GM10248 (cell line): ENCODE measurements at regions not wholly inside any gene's neighbourhood (a gene's known extent, or its start where the extent isn't known, plus 50 kb on each side); places are given as distances from the start of the nearest gene placed in this dataset.

Experiments
- CTCF ChIA-PET: fragments of 300-600 bp; sonication (Branson Sonifier 250); formaldehyde crosslinking; extraction: SDS; loops from one replicate; lab custom pipeline; 2021; ENCODE audit warnings: antibody characterized with exemption; lab: Yijun Ruan, JAX
- POLR2A ChIA-PET: fragments of 350-650 bp; sonication (Branson Sonifier 250); formaldehyde crosslinking; extraction: SDS; loops from one replicate; lab custom pipeline; 2020; ENCODE audit warnings: antibody characterized with exemption; lab: Yijun Ruan, JAX
- DNase-seq: peaks from one replicate; pipeline ENCODE4 v3.0.0; 2012; ENCODE audit errors: extremely low spot score
- TF ChIP-seq, protein P1 (sequence below): IDR thresholded peaks from 2 replicates; pipeline ENCODE4 v1.5.1; 2012; ENCODE audit warnings: mild to moderate bottlenecking, low read depth; ENCODE audit errors: extremely low read depth, missing control alignments, control extremely low read depth

DNA sequence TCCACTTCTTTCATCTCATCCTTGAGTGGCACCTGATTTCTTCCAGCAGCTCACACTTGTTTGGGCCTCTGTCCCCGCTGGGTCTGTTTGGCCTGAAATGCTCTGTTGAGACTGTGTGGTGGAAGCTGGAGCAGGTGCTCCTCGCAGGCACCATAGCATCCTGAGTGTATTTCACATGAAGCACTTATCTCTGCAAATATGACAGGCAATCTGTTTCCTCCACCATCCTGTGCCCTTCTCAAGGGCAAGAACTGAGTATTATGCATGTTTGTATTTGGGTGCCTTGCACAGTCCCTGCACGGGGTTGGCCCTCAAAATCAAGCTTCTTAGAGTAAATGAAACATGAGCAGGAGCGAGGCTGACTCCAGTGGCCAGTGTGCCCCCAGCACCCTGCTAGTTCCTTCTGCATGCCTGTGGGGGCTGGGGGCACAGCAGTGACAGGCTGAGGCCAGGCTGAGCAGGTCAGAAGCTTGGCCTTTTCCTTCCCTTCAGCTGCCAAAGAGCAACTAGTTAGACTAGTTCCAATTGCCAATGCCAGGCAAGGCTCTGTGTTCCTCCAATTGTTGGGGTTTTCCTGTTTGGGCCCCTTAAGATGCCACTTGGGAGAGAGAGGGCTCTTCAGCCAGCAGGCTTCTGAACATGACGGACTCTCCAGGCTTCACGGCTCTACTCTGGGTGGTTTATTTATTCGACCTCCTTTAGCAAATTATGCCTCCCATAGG is 129.6 kb upstream of the ATP1A1 start:
- ChIA-PET CTCF (interaction anchor here (1.1 to 1.8 kb wide), 3 partner anchors 12 to 23 kb away, joined by 3 to 4 read pairs (median 4); no protein-coding TSS in a partner anchor), POLR2A (no interaction called here)
- TF ChIP-seq, protein P1, sequence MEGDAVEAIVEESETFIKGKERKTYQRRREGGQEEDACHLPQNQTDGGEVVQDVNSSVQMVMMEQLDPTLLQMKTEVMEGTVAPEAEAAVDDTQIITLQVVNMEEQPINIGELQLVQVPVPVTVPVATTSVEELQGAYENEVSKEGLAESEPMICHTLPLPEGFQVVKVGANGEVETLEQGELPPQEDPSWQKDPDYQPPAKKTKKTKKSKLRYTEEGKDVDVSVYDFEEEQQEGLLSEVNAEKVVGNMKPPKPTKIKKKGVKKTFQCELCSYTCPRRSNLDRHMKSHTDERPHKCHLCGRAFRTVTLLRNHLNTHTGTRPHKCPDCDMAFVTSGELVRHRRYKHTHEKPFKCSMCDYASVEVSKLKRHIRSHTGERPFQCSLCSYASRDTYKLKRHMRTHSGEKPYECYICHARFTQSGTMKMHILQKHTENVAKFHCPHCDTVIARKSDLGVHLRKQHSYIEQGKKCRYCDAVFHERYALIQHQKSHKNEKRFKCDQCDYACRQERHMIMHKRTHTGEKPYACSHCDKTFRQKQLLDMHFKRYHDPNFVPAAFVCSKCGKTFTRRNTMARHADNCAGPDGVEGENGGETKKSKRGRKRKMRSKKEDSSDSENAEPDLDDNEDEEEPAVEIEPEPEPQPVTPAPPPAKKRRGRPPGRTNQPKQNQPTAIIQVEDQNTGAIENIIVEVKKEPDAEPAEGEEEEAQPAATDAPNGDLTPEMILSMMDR = no peak

DNA sequence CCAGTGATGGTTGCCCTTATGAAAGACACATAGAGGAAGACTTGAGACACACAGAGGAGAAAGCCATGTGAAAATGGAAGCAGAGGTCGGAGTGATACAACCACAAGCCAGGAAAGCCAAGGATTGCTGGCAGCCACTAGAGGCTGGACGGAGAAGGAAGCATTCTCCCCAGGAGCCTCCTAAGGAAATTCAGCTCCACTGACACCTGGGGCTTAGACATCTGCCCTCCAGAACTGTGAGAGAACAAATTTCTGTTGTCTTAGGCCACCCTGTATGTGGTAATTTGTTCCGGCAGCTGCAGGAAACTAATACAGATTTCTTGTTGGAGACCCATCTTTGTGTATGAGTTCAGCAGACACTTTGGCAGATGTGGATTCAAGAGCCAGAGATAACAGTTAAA is 126.9 kb upstream of the ATP1A1 start:
- TF ChIP-seq, protein P1 = no peak
- ChIA-PET POLR2A (no interaction called here), CTCF (no interaction called here)
- no peak for DNase-seq

More for the DNA sequence above, 129.6 kb upstream of the ATP1A1 start:
- DNase-seq = no peak

GRCh38 chr1:116252271-116252670 is 120.8 kb upstream of the ATP1A1 start:
- TF ChIP-seq, protein P1 = no peak

GRCh38 chr1:116252785-116253184 is 120.3 kb upstream of the ATP1A1 start:
- CTCF ChIA-PET = no interaction called here
- no peak for DNase-seq

More at GRCh38 chr1:116252271-116252670, 120.8 kb upstream of the ATP1A1 start:
- DNase-seq = no peak
- CTCF ChIA-PET = no interaction called here
- POLR2A ChIA-PET = no interaction called here

DNA sequence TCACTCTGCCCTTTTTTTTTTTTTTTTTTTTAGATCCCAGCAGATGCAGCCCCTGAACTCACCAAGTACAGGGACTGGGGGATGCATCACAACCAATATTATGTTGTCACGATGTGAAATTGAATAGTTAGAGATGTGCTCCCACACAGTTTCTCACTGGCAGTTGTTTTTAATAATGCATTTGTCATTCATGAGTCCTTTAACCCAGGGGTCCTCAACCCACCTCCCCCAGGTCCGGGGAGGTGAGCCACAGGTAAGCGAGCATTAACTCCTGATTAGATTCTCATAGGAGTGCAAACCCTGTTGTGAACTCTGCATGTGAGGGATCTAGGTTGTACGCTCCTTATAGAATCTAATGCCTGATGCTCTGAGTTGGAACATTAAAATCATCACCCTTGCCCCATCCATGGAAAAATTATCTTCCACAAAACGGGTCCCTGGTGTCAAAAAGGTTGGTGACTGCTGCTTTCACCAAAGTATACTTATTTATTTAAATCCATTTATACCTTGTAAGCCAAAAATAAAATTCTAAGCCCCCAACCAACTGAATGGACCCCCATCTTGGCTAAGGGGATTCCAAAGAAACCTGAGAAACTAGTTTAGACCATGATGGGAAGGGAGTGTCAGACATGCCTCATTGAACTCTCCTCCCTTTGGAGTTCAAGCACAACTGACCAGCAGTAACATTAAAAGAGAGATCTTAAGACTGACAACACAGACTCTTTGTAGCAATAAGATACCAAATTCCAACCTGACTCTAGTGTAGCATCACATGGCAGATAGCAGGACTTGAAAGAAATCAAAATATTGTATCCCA is 119.3 kb upstream of the ATP1A1 start:
- POLR2A ChIA-PET = interaction anchor here (0.7 kb wide), 1 partner anchor 139 kb away, joined by 5 read pairs; no protein-coding TSS in a partner anchor
- CTCF ChIA-PET = interaction anchor here (1.8 kb wide), 1 partner anchor 115 kb away, joined by 4 read pairs; no protein-coding TSS in a partner anchor
- DNase-seq = no peak
- TF ChIP-seq, protein P1 = no peak

More at GRCh38 chr1:116252785-116253184, 120.3 kb upstream of the ATP1A1 start:
- TF ChIP-seq, protein P1 = no peak
- POLR2A ChIA-PET = interaction anchor here (0.7 kb wide), 1 partner anchor 140 kb away, joined by 5 read pairs; no protein-coding TSS in a partner anchor

DNA sequence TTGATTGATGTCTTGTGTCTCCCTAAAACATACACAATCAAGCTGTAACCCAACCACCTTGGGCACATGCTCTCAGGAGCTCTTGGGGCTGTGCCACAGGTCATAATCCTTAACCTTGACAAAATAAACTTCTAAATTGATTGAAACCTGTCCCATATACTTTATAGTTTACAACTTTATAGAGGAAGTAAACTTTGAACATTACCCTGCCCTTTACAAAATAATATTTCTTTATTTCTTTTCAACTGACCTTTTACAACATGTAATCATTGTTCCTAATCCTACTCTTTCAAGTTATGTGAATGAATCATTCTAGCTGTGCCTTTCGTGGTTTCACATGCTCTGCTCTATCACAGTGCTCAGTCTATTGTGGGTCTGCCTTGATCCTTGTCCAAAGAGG is 118.3 kb upstream of the ATP1A1 start:
- TF ChIP-seq, protein P1 = no peak
- CTCF ChIA-PET = interaction anchor here (1.5 to 1.8 kb wide), 2 partner anchors 12 to 116 kb away, joined by 4 read pairs; no protein-coding TSS in a partner anchor

More for the DNA sequence above, 118.3 kb upstream of the ATP1A1 start:
- DNase-seq = no peak
- POLR2A ChIA-PET = no interaction called here
